Epithelial cell of esophagus (primary cell): ENCODE measurements at regions not wholly inside any gene's neighbourhood (a gene's known extent, or its start where the extent isn't known, plus 50 kb on each side); places are given as distances from the start of the nearest gene placed in this dataset.

Experiments used
- DNase-seq: peaks from one replicate; pipeline ENCODE4 v3.0.0; 2010; ENCODE audit warnings: low read depth
- H3K4me3 ChIP-seq: 2 replicates; pipeline ENCODE4 v1.5.1; 2011; ENCODE audit warnings: mild to moderate bottlenecking, low read length, control low read depth
- TF ChIP-seq, protein P1 (sequence below): IDR thresholded peaks from 2 replicates; pipeline ENCODE4 v1.5.1; 2011; ENCODE audit warnings: low read depth, mild to moderate bottlenecking, low read length, control low read depth, inconsistent platforms; ENCODE audit not compliant: insufficient read depth; ENCODE audit errors: missing control alignments

DNA sequence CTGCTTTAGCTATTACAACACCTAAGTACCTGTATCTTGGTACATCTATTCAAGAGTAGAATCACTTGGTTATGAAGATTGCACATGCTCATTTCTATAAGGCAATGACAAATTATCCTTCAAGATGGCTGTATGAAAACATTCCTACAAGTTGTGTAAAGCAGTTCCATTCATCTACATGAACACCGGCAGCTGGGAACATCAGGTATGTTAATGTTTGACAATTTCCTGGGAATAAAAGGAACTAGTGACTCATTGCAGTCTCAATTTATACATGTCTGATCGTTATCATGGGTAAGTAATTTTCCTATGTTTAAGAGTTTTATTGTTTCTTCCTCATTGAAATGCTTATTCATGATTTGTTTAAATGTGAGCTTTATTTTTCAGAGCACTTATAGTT is 203.2 kb upstream of the SEMA3E start:
- TF ChIP-seq, protein P1, sequence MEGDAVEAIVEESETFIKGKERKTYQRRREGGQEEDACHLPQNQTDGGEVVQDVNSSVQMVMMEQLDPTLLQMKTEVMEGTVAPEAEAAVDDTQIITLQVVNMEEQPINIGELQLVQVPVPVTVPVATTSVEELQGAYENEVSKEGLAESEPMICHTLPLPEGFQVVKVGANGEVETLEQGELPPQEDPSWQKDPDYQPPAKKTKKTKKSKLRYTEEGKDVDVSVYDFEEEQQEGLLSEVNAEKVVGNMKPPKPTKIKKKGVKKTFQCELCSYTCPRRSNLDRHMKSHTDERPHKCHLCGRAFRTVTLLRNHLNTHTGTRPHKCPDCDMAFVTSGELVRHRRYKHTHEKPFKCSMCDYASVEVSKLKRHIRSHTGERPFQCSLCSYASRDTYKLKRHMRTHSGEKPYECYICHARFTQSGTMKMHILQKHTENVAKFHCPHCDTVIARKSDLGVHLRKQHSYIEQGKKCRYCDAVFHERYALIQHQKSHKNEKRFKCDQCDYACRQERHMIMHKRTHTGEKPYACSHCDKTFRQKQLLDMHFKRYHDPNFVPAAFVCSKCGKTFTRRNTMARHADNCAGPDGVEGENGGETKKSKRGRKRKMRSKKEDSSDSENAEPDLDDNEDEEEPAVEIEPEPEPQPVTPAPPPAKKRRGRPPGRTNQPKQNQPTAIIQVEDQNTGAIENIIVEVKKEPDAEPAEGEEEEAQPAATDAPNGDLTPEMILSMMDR: no peak
- DNase-seq: peak; percentile 57
- H3K4me3 ChIP-seq: no peak overlapping the region

DNA sequence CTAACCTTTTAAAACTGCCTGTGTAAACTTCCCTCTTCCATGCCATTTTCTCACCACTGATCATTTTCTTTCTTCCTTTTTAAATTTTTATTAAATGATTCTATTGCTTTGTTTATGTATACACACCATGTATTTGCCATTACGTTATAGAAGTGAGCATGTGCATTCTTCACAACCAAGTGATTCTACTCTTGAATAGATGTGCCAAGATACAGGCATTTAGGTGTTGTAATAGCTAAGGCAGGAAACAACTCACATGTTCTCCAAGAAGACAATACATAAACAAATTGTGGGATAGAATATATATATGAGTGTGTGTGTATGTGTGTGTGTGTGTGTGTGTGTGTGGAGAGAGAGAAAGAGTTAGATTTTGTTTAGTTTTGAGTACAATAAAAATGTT is 202.6 kb upstream of the SEMA3E start:
- TF ChIP-seq, protein P1: no peak
- DNase-seq: peak; percentile 57
- H3K4me3 ChIP-seq: no peak overlapping the region

- DNase-seq: peak; percentile 70
- TF ChIP-seq, protein P1: no peak
- no peak overlapping the region for H3K4me3 ChIP-seq
These were observed 202.0 kb upstream of the SEMA3E start for GRCh38 chr7:83850941-83851340.

DNA sequence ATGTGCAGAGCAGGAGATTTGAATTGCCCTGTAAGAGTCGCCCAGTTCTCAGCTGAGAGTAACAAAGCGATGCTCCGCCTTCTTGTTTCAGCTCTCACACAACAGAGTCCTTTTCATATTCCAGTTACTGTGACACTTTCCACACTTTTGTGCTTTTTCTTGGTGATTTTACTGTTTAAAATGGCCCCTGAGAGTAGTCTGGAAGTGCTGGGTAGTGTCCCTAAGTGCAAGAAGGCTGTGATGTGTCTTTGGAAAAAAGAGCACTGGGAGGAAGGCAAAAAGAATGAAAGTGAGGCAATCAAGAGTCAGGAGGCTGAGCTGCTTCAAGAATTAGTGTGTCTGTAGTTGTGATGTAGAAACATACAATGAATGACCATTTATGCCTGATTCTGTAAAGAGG is 201.2 kb upstream of the SEMA3E start:
- DNase-seq: peak; percentile 7
- H3K4me3 ChIP-seq: no peak overlapping the region
- TF ChIP-seq, protein P1: no peak

DNA sequence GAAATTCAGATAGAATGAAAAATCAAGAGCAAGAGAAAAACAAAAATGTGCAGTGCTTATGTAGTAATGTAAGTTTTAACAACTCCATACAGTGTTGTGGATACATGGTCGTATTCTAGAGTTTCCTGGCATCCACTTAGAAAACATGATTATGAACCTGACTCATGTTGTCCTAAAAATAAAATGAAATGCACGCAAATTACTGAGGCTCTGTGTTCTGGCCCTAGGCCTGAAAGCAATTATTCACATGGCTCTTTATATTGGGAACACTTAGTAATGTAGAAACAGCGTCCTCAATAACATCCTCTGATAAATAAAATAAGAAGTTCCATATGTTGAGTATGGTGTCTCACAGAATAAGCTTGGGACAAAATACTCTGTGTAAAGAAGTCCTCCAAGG is 200.2 kb upstream of the SEMA3E start:
- no peak for DNase-seq
- TF ChIP-seq, protein P1: no peak
- no peak overlapping the region for H3K4me3 ChIP-seq

GRCh38 chr7:83842894-83843293 is 194.0 kb upstream of the SEMA3E start:
- no peak for DNase-seq
- TF ChIP-seq, protein P1: no peak
- H3K4me3 ChIP-seq: no peak overlapping the region

DNA sequence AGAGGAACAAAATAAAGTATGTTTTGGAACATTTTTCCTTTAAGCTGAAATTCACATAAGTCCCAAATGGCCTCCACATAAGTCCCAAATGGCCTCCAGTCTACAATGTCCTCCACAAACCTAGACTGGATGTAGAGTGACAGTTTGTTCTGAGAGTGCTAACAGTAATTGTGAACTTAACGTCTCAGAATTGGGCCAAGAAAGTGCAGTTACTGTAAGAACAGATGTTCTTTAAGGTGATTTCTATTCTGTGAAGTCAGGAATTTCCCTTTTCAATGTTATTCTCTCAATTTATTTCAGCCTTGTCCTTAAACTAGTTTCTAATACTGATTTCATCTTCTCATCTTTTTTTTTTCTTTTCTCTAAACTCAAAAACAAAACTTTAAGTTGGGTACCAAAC is 188.7 kb upstream of the SEMA3E start:
- TF ChIP-seq, protein P1: no peak
- DNase-seq: no peak
- H3K4me3 ChIP-seq: no peak overlapping the region
